ENCODE measurements at regions not wholly inside any gene's neighbourhood (a gene's known extent, or its start where the extent isn't known, plus 50 kb on each side); places are given as distances from the start of the nearest gene placed in this dataset.

GRCh38 chr3:102106416-102107097 lies 257.2 kb downstream of the NFKBIZ start:
- no peak for TF ChIP-seq POLR2A (IDR thresholded peaks at IDR 0.05)
- no peak for TF ChIP-seq CTCF (IDR thresholded peaks at IDR 0.05)

Measured in right lobe of liver (tissue), 4 donors.